ENCODE measurements at regions not wholly inside any gene's neighbourhood (a gene's known extent, or its start where the extent isn't known, plus 50 kb on each side); places are given as distances from the start of the nearest gene placed in this dataset.

DNA sequence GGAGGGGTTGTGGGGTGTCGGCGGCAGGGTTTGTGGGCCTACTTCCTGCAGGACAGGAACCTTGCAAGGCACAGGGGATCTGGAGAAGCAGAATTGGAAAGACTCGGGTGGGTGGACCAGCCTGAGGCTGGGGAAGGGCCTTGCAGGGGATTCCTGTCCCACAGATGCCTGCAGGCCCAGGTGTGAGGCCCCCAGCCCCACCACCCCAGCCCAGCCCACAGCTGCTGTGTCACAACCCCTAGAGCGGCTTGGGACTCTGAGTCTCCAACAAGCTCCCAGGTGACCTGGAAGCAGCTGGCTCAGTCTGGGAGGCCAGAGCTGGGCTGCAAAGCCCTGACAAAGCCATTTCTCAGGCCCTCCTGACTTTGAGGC lies 93.1 kb downstream of the ZFP36L2 start:
- TF ChIP-seq EZH2 (IDR thresholded peaks at IDR 0.05) (no peak), POLR2AphosphoS5 (IDR thresholded peaks at IDR 0.05; ENCODE audit: borderline replicate concordance, low read depth, low read length) (no peak), FOXP2 (optimal IDR thresholded peaks at IDR 0.05; ENCODE audit: control extremely low read depth, extremely low read length, insufficient read depth) (no peak)

All from SK-N-MC (cell line).